CD8-positive, alpha-beta memory T cell (primary cell): ENCODE measurements at regions not wholly inside any gene's neighbourhood (a gene's known extent, or its start where the extent isn't known, plus 50 kb on each side); places are given as distances from the start of the nearest gene placed in this dataset.

Source experiments
- CTCF ChIA-PET: fragments of 350-600 bp; sonication (Branson Sonifier 250); formaldehyde crosslinking; loops from one replicate; lab custom pipeline; 2021; ENCODE audit warnings: antibody characterized with exemption; lab: Charles Lee
- POLR2A ChIA-PET: fragments of 350-600 bp; sonication (Branson Sonifier 250); formaldehyde crosslinking; loops from one replicate; lab custom pipeline; 2021; ENCODE audit warnings: antibody characterized with exemption; lab: Charles Lee
- DNase-seq, 5 donors: peaks; one replicate each; pipeline versions ENCODE4 v3.0.0 to v3.0.0-alpha.2; 2020 to 2022; ENCODE audit warnings: mixed read lengths in 1 of 5
- H3K27ac ChIP-seq: one replicate; pipeline ENCODE4 v1.7.0; 2013; ENCODE audit warnings: low read depth, mild to moderate bottlenecking, low read length, moderate library complexity
- H3K27me3 ChIP-seq: 2 replicates; pipeline ENCODE4 v1.7.0; 2013; ENCODE audit warnings: low read length, mild to moderate bottlenecking; ENCODE audit not compliant: insufficient read depth, poor library complexity, severe bottlenecking
- H3K36me3 ChIP-seq: 2 replicates; pipeline ENCODE4 v1.7.0; 2013; ENCODE audit warnings: mild to moderate bottlenecking, low read length, moderate library complexity; ENCODE audit not compliant: insufficient read depth
- H3K4me1 ChIP-seq: 2 replicates; pipeline ENCODE4 v1.7.0; 2013; ENCODE audit warnings: mild to moderate bottlenecking, low read length, moderate library complexity; ENCODE audit not compliant: insufficient read depth
- H3K4me3 ChIP-seq: 2 replicates; pipeline ENCODE4 v1.7.0; 2013; ENCODE audit warnings: mild to moderate bottlenecking, low read length
- H3K9me3 ChIP-seq: 2 replicates; pipeline ENCODE4 v1.7.0; 2013; ENCODE audit warnings: mild to moderate bottlenecking, low read length
- H3K27ac Mint-ChIP-seq, 8 donors: one replicate each; pipeline ENCODE4 v1.8.0; 2020 to 2021; ENCODE audit warnings: mixed read lengths in 8 of 8, mild to moderate bottlenecking in 6 of 8, inconsistent platforms in 3 of 8, moderate library complexity in 3 of 8
- H3K27me3 Mint-ChIP-seq, 2 donors: one replicate each; pipeline ENCODE4 v1.8.0; 2020 to 2021; ENCODE audit warnings: mixed read lengths in 2 of 2, mild to moderate bottlenecking in 1 of 2, moderate library complexity in 1 of 2
- H3K36me3 Mint-ChIP-seq, 3 donors: one replicate each; pipeline ENCODE4 v1.8.0; 2020 to 2021; ENCODE audit warnings: mixed read lengths in 3 of 3, inconsistent platforms in 1 of 3, mild to moderate bottlenecking in 1 of 3
- H3K4me1 Mint-ChIP-seq, 3 donors: one replicate each; pipeline ENCODE4 v1.8.0; 2020 to 2021; ENCODE audit warnings: mixed read lengths in 3 of 3, inconsistent platforms in 1 of 3, mild to moderate bottlenecking in 1 of 3
- H3K4me3 Mint-ChIP-seq, 7 donors: one replicate each; pipeline ENCODE4 v1.8.0; 2020 to 2021; ENCODE audit warnings: mixed read lengths in 7 of 7, mild to moderate bottlenecking in 6 of 7, moderate library complexity in 4 of 7, inconsistent platforms in 2 of 7
- H3K9me3 Mint-ChIP-seq, 5 donors: one replicate each; pipeline ENCODE4 v1.8.0; 2020 to 2022; ENCODE audit warnings: mixed read lengths in 5 of 5, mild to moderate bottlenecking in 3 of 5, moderate library complexity in 2 of 5, inconsistent platforms in 1 of 5

GRCh38 chr4:62145276-62145675, 945.1 kb downstream of the ADGRL3 start:
- H3K4me3 Mint-ChIP-seq = no peak overlapping the region
- H3K4me3 ChIP-seq = no peak overlapping the region
- H3K4me1 ChIP-seq = no peaks in the 10 kb centered on the region
- H3K9me3 ChIP-seq = no peaks in the 10 kb centered on the region
- ChIA-PET POLR2A (no interaction called here), CTCF (no interaction called here)
- H3K27me3 ChIP-seq = no peaks in the 10 kb centered on the region
- H3K36me3 Mint-ChIP-seq = no peaks in the 10 kb centered on the region
- H3K4me1 Mint-ChIP-seq = no peaks in the 10 kb centered on the region
- no peaks in the 10 kb centered on the region for H3K36me3 ChIP-seq
- H3K27me3 Mint-ChIP-seq = no peaks in the 10 kb centered on the region
- no peak overlapping the region for H3K27ac ChIP-seq
- no peak for DNase-seq
- no peak overlapping the region for H3K27ac Mint-ChIP-seq
- peaks cover 0 to 30% (median 23%) of the 10 kb centered on the region in 5 donors for H3K9me3 Mint-ChIP-seq

DNA sequence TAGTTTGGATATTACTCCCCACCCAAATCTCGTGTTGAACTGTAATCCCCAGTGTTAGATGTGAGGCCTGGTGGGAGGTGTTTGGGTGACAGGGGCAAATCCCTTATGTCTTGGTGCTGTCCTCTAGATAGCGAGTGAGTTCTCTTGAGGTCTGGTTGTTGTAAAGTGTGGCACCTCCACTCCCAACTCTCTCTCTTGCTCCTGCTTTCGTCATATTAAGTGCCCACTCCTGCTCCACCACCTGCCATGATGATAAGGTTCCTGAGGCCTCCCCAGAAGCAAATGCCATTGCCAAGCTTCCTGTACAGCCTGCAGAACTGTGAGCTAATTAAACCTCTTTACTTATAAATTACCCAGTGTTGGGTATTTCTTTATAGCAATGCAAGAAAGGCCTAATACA, 944.3 kb downstream of the ADGRL3 start:
- Histone ChIP-seq H3K9me3 (no peaks in the 10 kb centered on the region), H3K4me1 (no peaks in the 10 kb centered on the region), H3K4me3 (no peak overlapping the region), H3K27me3 (no peaks in the 10 kb centered on the region), H3K27ac (no peak overlapping the region), H3K36me3 (no peaks in the 10 kb centered on the region)
- Mint-ChIP-seq H3K4me3 (no peak overlapping the region), H3K27me3 (no peaks in the 10 kb centered on the region), H3K27ac (no peak overlapping the region), H3K9me3 (peaks cover 0 to 23% (median 21%) of the 10 kb centered on the region in 5 donors), H3K4me1 (no peaks in the 10 kb centered on the region), H3K36me3 (no peaks in the 10 kb centered on the region)
- DNase-seq = no peak
- ChIA-PET CTCF (no interaction called here), POLR2A (no interaction called here)

- Histone ChIP-seq H3K27me3 (no peaks in the 10 kb centered on the region), H3K36me3 (no peaks in the 10 kb centered on the region), H3K9me3 (no peaks in the 10 kb centered on the region), H3K4me1 (no peaks in the 10 kb centered on the region), H3K27ac (no peak overlapping the region), H3K4me3 (no peak overlapping the region)
- ChIA-PET POLR2A (no interaction called here), CTCF (no interaction called here)
- no peak for DNase-seq
- no peak overlapping the region for H3K27ac Mint-ChIP-seq
- no peaks in the 10 kb centered on the region for H3K27me3 Mint-ChIP-seq
- no peak overlapping the region for H3K4me3 Mint-ChIP-seq
- no peaks in the 10 kb centered on the region for H3K4me1 Mint-ChIP-seq
- peaks cover 11 to 35% (median 31%) of the 10 kb centered on the region in 5 donors for H3K9me3 Mint-ChIP-seq
- H3K36me3 Mint-ChIP-seq = no peaks in the 10 kb centered on the region
These were observed 935.5 kb downstream of the ADGRL3 start for GRCh38 chr4:62135565-62136156.

DNA sequence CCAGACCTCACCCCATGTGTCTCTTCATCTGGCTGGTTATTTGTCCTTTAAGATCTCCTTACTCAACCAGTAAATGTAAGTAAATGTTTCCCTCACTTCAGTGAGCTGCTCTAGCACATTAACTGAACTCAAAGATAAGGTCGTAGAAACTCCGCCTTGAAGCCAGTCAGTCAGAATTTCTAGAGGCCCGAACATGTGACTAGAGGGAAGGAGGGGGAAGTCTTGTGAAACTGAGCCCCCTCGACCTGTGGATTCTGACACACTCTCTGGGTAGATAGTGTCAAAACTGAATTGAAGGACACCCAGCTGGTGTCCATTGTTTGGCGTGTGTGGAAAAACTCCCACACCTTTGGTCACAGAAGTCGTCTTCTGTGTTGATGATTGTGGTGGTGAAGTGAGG, 933.9 kb downstream of the ADGRL3 start:
- H3K27me3 Mint-ChIP-seq = no peaks in the 10 kb centered on the region
- no peaks in the 10 kb centered on the region for H3K36me3 Mint-ChIP-seq
- POLR2A ChIA-PET = no interaction called here
- Histone ChIP-seq H3K9me3 (no peaks in the 10 kb centered on the region), H3K4me1 (no peaks in the 10 kb centered on the region), H3K27me3 (no peaks in the 10 kb centered on the region), H3K27ac (no peak overlapping the region), H3K4me3 (no peak overlapping the region), H3K36me3 (no peaks in the 10 kb centered on the region)
- H3K9me3 Mint-ChIP-seq = peaks cover 12 to 31% (median 27%) of the 10 kb centered on the region in 5 donors
- CTCF ChIA-PET = no interaction called here
- no peak overlapping the region for H3K4me3 Mint-ChIP-seq
- DNase-seq = no peak
- no peaks in the 10 kb centered on the region for H3K4me1 Mint-ChIP-seq
- H3K27ac Mint-ChIP-seq = no peak overlapping the region

GRCh38 chr4:62133101-62133897, 933.2 kb downstream of the ADGRL3 start:
- Histone ChIP-seq H3K4me1 (no peaks in the 10 kb centered on the region), H3K4me3 (no peak overlapping the region), H3K36me3 (no peaks in the 10 kb centered on the region), H3K9me3 (no peaks in the 10 kb centered on the region), H3K27me3 (no peaks in the 10 kb centered on the region), H3K27ac (no peak overlapping the region)
- Mint-ChIP-seq H3K27ac (no peak overlapping the region), H3K27me3 (no peaks in the 10 kb centered on the region), H3K36me3 (no peaks in the 10 kb centered on the region), H3K9me3 (peaks cover 7 to 28% (median 21%) of the 10 kb centered on the region in 5 donors), H3K4me3 (no peak overlapping the region), H3K4me1 (no peaks in the 10 kb centered on the region)
- DNase-seq = no peak
- ChIA-PET POLR2A (no interaction called here), CTCF (no interaction called here)

GRCh38 chr4:62131049-62131448, 930.9 kb downstream of the ADGRL3 start:
- Histone ChIP-seq H3K27ac (no peak overlapping the region), H3K36me3 (no peaks in the 10 kb centered on the region), H3K9me3 (no peaks in the 10 kb centered on the region), H3K4me1 (no peaks in the 10 kb centered on the region), H3K27me3 (no peaks in the 10 kb centered on the region), H3K4me3 (no peak overlapping the region)
- no peaks in the 10 kb centered on the region for H3K36me3 Mint-ChIP-seq
- POLR2A ChIA-PET = no interaction called here
- CTCF ChIA-PET = no interaction called here
- no peak overlapping the region for H3K27ac Mint-ChIP-seq
- no peaks in the 10 kb centered on the region for H3K4me1 Mint-ChIP-seq
- no peaks in the 10 kb centered on the region for H3K27me3 Mint-ChIP-seq
- H3K9me3 Mint-ChIP-seq = peaks cover 7 to 31% (median 24%) of the 10 kb centered on the region in 5 donors
- H3K4me3 Mint-ChIP-seq = no peak overlapping the region
- no peak for DNase-seq

- ChIA-PET POLR2A (no interaction called here), CTCF (no interaction called here)
- Mint-ChIP-seq H3K27me3 (no peaks in the 10 kb centered on the region), H3K27ac (no peak overlapping the region), H3K4me3 (no peak overlapping the region), H3K4me1 (no peaks in the 10 kb centered on the region), H3K36me3 (no peaks in the 10 kb centered on the region), H3K9me3 (peaks cover 7 to 33% (median 26%) of the 10 kb centered on the region in 5 donors)
- DNase-seq = no peak
- Histone ChIP-seq H3K36me3 (no peaks in the 10 kb centered on the region), H3K27ac (no peak overlapping the region), H3K4me1 (no peaks in the 10 kb centered on the region), H3K27me3 (no peaks in the 10 kb centered on the region), H3K9me3 (no peaks in the 10 kb centered on the region), H3K4me3 (no peak overlapping the region)
These were observed 930.5 kb downstream of the ADGRL3 start for GRCh38 chr4:62130637-62131036.

DNA sequence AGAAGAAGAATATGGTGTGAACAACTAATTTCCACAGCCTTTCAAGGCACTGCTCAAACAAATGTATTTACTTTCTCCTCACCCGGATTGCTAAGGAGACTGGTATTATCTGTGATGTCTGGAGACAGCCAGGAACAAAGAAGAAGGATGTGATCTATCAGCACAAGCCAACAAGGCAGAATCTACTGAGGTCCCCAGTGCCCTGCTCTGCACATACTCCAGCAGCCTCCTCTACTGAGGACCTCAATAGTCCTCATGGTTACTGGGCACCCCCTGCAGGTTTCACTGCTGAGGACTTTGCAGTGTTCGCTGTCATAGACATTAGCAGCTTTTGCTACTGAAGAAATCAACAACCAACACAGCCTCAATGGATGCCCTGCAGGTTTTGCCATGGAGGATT, 930.1 kb downstream of the ADGRL3 start:
- Mint-ChIP-seq H3K27me3 (no peaks in the 10 kb centered on the region), H3K27ac (no peak overlapping the region), H3K36me3 (no peaks in the 10 kb centered on the region), H3K9me3 (peaks cover 7 to 34% (median 24%) of the 10 kb centered on the region in 5 donors), H3K4me3 (no peak overlapping the region), H3K4me1 (no peaks in the 10 kb centered on the region)
- POLR2A ChIA-PET = no interaction called here
- no peaks in the 10 kb centered on the region for H3K27me3 ChIP-seq
- DNase-seq = no peak
- H3K27ac ChIP-seq = no peak overlapping the region
- H3K4me3 ChIP-seq = no peak overlapping the region
- CTCF ChIA-PET = no interaction called here
- no peaks in the 10 kb centered on the region for H3K36me3 ChIP-seq
- H3K9me3 ChIP-seq = no peaks in the 10 kb centered on the region
- no peaks in the 10 kb centered on the region for H3K4me1 ChIP-seq
